Glutamatergic neuron (in vitro differentiated cells): ENCODE measurements at regions not wholly inside any gene's neighbourhood (a gene's known extent, or its start where the extent isn't known, plus 50 kb on each side); places are given as distances from the start of the nearest gene placed in this dataset.
"Not testable (repeated sequence)": the region's sequence is repeated elsewhere in the genome, so short reads cannot be mapped to it uniquely, and the experiment has no call there.

Experiments used
- DNase-seq: peaks from one replicate; pipeline ENCODE4 v3.0.0; 2022
- H3K27ac Mint-ChIP-seq: one replicate; pipeline ENCODE4 v1.8.0; 2020; ENCODE audit warnings: mild to moderate bottlenecking, mixed read lengths, inconsistent platforms; ENCODE audit not compliant: unreplicated experiment
- H3K27me3 Mint-ChIP-seq: one replicate; pipeline ENCODE4 v1.8.0; 2020; ENCODE audit warnings: mild to moderate bottlenecking, moderate library complexity, mixed read lengths, inconsistent platforms; ENCODE audit not compliant: unreplicated experiment
- H3K36me3 Mint-ChIP-seq: one replicate; pipeline ENCODE4 v1.8.0; 2020; ENCODE audit warnings: mild to moderate bottlenecking, mixed read lengths, inconsistent platforms; ENCODE audit not compliant: unreplicated experiment
- H3K4me1 Mint-ChIP-seq: one replicate; pipeline ENCODE4 v1.8.0; 2020; ENCODE audit warnings: mild to moderate bottlenecking, low read depth, mixed read lengths, inconsistent platforms; ENCODE audit not compliant: unreplicated experiment
- H3K4me3 Mint-ChIP-seq: one replicate; pipeline ENCODE4 v1.8.0; 2020; ENCODE audit warnings: mild to moderate bottlenecking, mixed read lengths, inconsistent platforms; ENCODE audit not compliant: unreplicated experiment
- H3K9me3 Mint-ChIP-seq: one replicate; pipeline ENCODE4 v1.8.0; 2020; ENCODE audit warnings: mild to moderate bottlenecking, moderate library complexity, mixed read lengths, inconsistent platforms; ENCODE audit not compliant: unreplicated experiment
- CTCF ChIP-seq: fragments of 200-600 bp; sonication (generic); IDR thresholded peaks from one replicate; pipeline ENCODE4 v1.5.0; 2021; ENCODE audit not compliant: partially characterized antibody, unreplicated experiment

- Mint-ChIP-seq H3K27me3 (no peaks in the 10 kb centered on the region), H3K27ac (no peak overlapping the region), H3K4me3 (no peak overlapping the region), H3K9me3 (no peaks in the 10 kb centered on the region), H3K4me1 (peaks cover 6% of the 10 kb centered on the region), H3K36me3 (no peaks in the 10 kb centered on the region)
- DNase-seq: no peak
- no peak for TF ChIP-seq CTCF
These were observed 165.4 kb upstream of the KCNH8 start for GRCh38 chr3:18982920-18983319.

DNA sequence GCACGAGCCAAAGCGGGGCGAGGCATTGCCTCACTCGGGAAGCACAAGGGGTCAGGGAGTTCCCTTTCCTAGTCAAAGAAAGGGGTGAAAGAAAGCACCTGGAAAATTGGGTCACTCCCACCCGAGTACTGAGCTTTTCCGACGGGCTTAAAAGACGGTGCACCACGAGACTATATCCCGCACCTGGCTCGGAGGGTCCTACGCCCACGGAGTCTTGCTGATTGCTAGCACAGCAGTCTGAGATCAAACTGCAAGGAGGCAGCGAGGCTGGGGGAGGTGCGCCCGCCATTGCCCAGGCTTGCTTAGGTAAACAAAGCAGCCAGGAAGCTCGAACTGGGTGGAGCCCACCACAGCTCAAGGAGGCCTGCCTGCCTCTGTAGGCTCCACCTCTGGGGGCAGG is 172.2 kb upstream of the KCNH8 start:
- H3K27ac Mint-ChIP-seq, H3K36me3 Mint-ChIP-seq, H3K4me3 Mint-ChIP-seq, H3K27me3 Mint-ChIP-seq, DNase-seq, H3K4me1 Mint-ChIP-seq, H3K9me3 Mint-ChIP-seq: not testable (repeated sequence)

- H3K4me3 Mint-ChIP-seq: no peak overlapping the region
- H3K27me3 Mint-ChIP-seq: no peaks in the 10 kb centered on the region
- H3K9me3 Mint-ChIP-seq: peaks cover 1% of the 10 kb centered on the region
- peaks cover 1% of the 10 kb centered on the region for H3K4me1 Mint-ChIP-seq
- no peak for DNase-seq
- no peak overlapping the region for H3K27ac Mint-ChIP-seq
- TF ChIP-seq CTCF: no peak
- H3K36me3 Mint-ChIP-seq: no peaks in the 10 kb centered on the region
These were observed 180.2 kb upstream of the KCNH8 start for GRCh38 chr3:18968120-18968519.

GRCh38 chr3:18965781-18966180 is 182.5 kb upstream of the KCNH8 start:
- Mint-ChIP-seq H3K4me3 (no peak overlapping the region), H3K27me3 (no peaks in the 10 kb centered on the region), H3K27ac (no peak overlapping the region), H3K4me1 (peaks cover 1% of the 10 kb centered on the region), H3K36me3 (no peaks in the 10 kb centered on the region), H3K9me3 (peaks cover 3% of the 10 kb centered on the region)
- DNase-seq: no peak
- no peak for TF ChIP-seq CTCF

DNA sequence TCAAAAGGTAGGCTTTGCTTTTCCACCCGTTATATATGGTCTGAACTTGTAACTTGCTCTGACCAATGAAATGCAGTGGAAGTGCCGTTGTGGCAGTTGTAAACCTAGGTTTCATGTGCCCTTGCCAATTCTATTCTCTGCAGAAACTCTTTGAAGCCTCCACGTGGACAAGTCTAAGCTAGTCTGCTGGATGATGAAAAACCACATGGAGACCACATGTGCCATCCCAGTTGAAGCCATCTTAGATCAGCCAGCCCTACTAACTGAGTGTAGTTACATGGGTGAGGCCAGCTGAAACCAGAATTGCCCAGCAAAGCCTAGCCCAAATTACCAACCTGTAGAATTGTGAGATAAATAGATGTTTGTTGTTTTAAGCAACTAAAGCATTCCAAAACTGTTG is 183.7 kb upstream of the KCNH8 start:
- Mint-ChIP-seq H3K36me3 (no peaks in the 10 kb centered on the region), H3K27me3 (no peaks in the 10 kb centered on the region), H3K9me3 (peaks cover 5% of the 10 kb centered on the region), H3K4me1 (peaks cover 1% of the 10 kb centered on the region), H3K4me3 (no peak overlapping the region), H3K27ac (no peak overlapping the region)
- no peak for TF ChIP-seq CTCF
- DNase-seq: no peak

DNA sequence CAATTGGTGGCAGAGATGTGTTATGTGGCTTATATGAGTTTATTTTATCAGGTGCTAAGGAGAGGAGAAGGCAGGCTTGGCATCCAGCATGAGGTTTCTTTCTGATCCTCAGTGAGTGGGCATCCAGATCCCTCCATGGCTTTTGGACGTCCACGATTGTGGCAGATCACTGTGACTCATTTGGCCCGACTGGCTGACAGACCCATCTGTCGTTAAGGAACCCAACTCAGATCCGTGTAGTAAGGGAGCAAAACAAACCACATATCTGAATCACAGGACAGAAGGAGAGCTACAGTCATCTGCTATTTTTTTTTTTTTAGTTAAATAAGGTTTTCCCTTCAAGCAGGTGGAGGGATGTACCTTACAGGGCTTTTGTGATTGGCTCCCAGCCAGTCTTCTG is 197.0 kb upstream of the KCNH8 start:
- no peaks in the 10 kb centered on the region for H3K4me1 Mint-ChIP-seq
- H3K4me3 Mint-ChIP-seq: no peak overlapping the region
- no peaks in the 10 kb centered on the region for H3K36me3 Mint-ChIP-seq
- DNase-seq: no peak
- H3K27me3 Mint-ChIP-seq: no peaks in the 10 kb centered on the region
- TF ChIP-seq CTCF: no peak
- no peaks in the 10 kb centered on the region for H3K9me3 Mint-ChIP-seq
- H3K27ac Mint-ChIP-seq: no peak overlapping the region
